HepG2 (cell line): ENCODE measurements at regions not wholly inside any gene's neighbourhood (a gene's known extent, or its start where the extent isn't known, plus 50 kb on each side); places are given as distances from the start of the nearest gene placed in this dataset.
A peak's percentile ranks its signal among the peaks of the same experiment; 100 is the strongest.

Experiments used
- ARNT ChIP-seq: fragments of 450-650 bp; IDR thresholded peaks from 2 replicates; pipeline ENCODE4 v1.6.1; 2017
- BCL6 ChIP-seq: IDR thresholded peaks from 2 replicates; pipeline ENCODE4 v1.6.1; 2016; ENCODE audit warnings: missing genetic modification reagents, missing compliant biosample characterization
- BRCA1 ChIP-seq: sonication (generic); formaldehyde crosslinking; IDR thresholded peaks from 2 replicates; pipeline ENCODE4 v1.4.0; 2020; ENCODE audit warnings: missing genetic modification reagents
- CBFB ChIP-seq: sonication (generic); formaldehyde crosslinking; IDR thresholded peaks from 2 replicates; pipeline ENCODE4 v1.4.0; 2020; ENCODE audit warnings: missing genetic modification reagents
- CC2D1A ChIP-seq: sonication (generic); formaldehyde crosslinking; IDR thresholded peaks from 2 replicates; pipeline ENCODE4 v1.8.1; 2023; ENCODE audit warnings: mild to moderate bottlenecking, missing genetic modification reagents
- ELF1 ChIP-seq: sonication (generic); formaldehyde crosslinking; IDR thresholded peaks from 2 replicates; pipeline ENCODE4 v1.4.0; 2020; ENCODE audit warnings: missing genetic modification reagents
- KDM4B ChIP-seq: sonication (generic); formaldehyde crosslinking; IDR thresholded peaks from 2 replicates; pipeline ENCODE4 v1.4.0; 2020; ENCODE audit warnings: missing genetic modification reagents
- MATR3 ChIP-seq: sonication (generic); formaldehyde crosslinking; IDR thresholded peaks from 2 replicates; pipeline ENCODE4 v1.4.0; 2020; ENCODE audit warnings: missing genetic modification reagents
- MED13 ChIP-seq: sonication (generic); formaldehyde crosslinking; IDR thresholded peaks from 2 replicates; pipeline ENCODE4 v1.5.0; 2020; ENCODE audit warnings: missing genetic modification reagents
- NR2F2 ChIP-seq: IDR thresholded peaks from 2 replicates; pipeline ENCODE4 v1.6.1; 2012; ENCODE audit warnings: low read depth, inconsistent platforms, borderline replicate concordance
- NR2F6 ChIP-seq, 2 experiments: IDR thresholded peaks; 2 replicates each; pipeline ENCODE4 v1.6.1; 2016; ENCODE audit warnings: antibody characterized with exemption in 1 of 2, mild to moderate bottlenecking in 1 of 2
- RBM39 ChIP-seq: fragments of 200-400 bp; formaldehyde crosslinking; IDR thresholded peaks from one replicate; pipeline ENCODE4 v1.6.1; 2018; ENCODE audit warnings: antibody characterized with exemption, mild to moderate bottlenecking, low read depth, low read length; ENCODE audit not compliant: poor library complexity, severe bottlenecking
- RFXAP ChIP-seq: sonication (generic); formaldehyde crosslinking; IDR thresholded peaks from 2 replicates; pipeline ENCODE4 v1.4.0; 2020; ENCODE audit warnings: missing genetic modification reagents, borderline replicate concordance
- SAP130 ChIP-seq: IDR thresholded peaks from 2 replicates; pipeline ENCODE4 v1.6.1; 2016; ENCODE audit warnings: low read depth
- SKI ChIP-seq: fragments of 450-650 bp; IDR thresholded peaks from one replicate; pipeline ENCODE4 v1.6.1; 2018; ENCODE audit warnings: mild to moderate bottlenecking; ENCODE audit not compliant: partially characterized antibody
- SP4 ChIP-seq: sonication (generic); formaldehyde crosslinking; IDR thresholded peaks from 2 replicates; pipeline ENCODE4 v1.8.1; 2023; ENCODE audit warnings: mild to moderate bottlenecking, missing genetic modification reagents
- SP5 ChIP-seq: IDR thresholded peaks from 2 replicates; pipeline ENCODE4 v1.6.1; 2016; ENCODE audit warnings: low read depth, borderline replicate concordance
- XRCC5 ChIP-seq: fragments of 200-400 bp; formaldehyde crosslinking; optimal IDR thresholded peaks from 2 replicates; pipeline ENCODE3; 2017; ENCODE audit warnings: mild to moderate bottlenecking, low read length
- ZFP62 ChIP-seq: sonication (generic); formaldehyde crosslinking; IDR thresholded peaks from 2 replicates; pipeline ENCODE4 v1.4.0; 2020; ENCODE audit warnings: missing genetic modification reagents
- ZNF121 ChIP-seq: sonication (generic); formaldehyde crosslinking; IDR thresholded peaks from 2 replicates; pipeline ENCODE4 v1.5.0; 2020; ENCODE audit warnings: mild to moderate bottlenecking, missing genetic modification reagents
- ZNF24 ChIP-seq: fragments of 450-650 bp; IDR thresholded peaks from 2 replicates; pipeline ENCODE4 v1.6.1; 2017; ENCODE audit warnings: antibody characterized with exemption, mild to moderate bottlenecking
- ZNF30 ChIP-seq: sonication (generic); formaldehyde crosslinking; IDR thresholded peaks from 2 replicates; pipeline ENCODE4 v1.5.0; 2020; ENCODE audit warnings: mild to moderate bottlenecking, missing genetic modification reagents
- ZNF33B ChIP-seq: sonication (generic); formaldehyde crosslinking; IDR thresholded peaks from 2 replicates; pipeline ENCODE4 v1.5.1; 2020; ENCODE audit warnings: mild to moderate bottlenecking, missing genetic modification reagents
- ZNF547 ChIP-seq: sonication (generic); formaldehyde crosslinking; IDR thresholded peaks from 2 replicates; pipeline ENCODE4 v1.5.1; 2020; ENCODE audit warnings: mild to moderate bottlenecking, missing genetic modification reagents
- ZNF577 ChIP-seq: sonication (generic); formaldehyde crosslinking; IDR thresholded peaks from 2 replicates; pipeline ENCODE4 v1.4.0; 2020; ENCODE audit warnings: mild to moderate bottlenecking, low read depth, missing genetic modification reagents, borderline replicate concordance
- ZNF75D ChIP-seq: sonication (generic); formaldehyde crosslinking; IDR thresholded peaks from 2 replicates; pipeline ENCODE4 v1.8.1; 2023; ENCODE audit warnings: missing genetic modification reagents, mild to moderate bottlenecking, borderline replicate concordance
- ZNF790 ChIP-seq: sonication (generic); formaldehyde crosslinking; IDR thresholded peaks from 2 replicates; pipeline ENCODE4 v1.8.0; 2022; ENCODE audit warnings: missing genetic modification reagents, mild to moderate bottlenecking, borderline replicate concordance
- TF ChIP-seq, protein P1 (sequence below): sonication (generic); formaldehyde crosslinking; IDR thresholded peaks from 2 replicates; pipeline ENCODE4 v1.8.0; 2022; ENCODE audit warnings: mild to moderate bottlenecking, missing genetic modification reagents, borderline replicate concordance
- TF ChIP-seq, protein P2 (sequence below): sonication (generic); formaldehyde crosslinking; IDR thresholded peaks from 2 replicates; pipeline ENCODE4 v1.5.1; 2020; ENCODE audit warnings: missing genetic modification reagents, mild to moderate bottlenecking, borderline replicate concordance
- TF ChIP-seq, protein P3 (sequence below): sonication (generic); formaldehyde crosslinking; IDR thresholded peaks from 2 replicates; pipeline ENCODE4 v1.4.0; 2020; ENCODE audit warnings: low read depth, mild to moderate bottlenecking, missing genetic modification reagents

DNA sequence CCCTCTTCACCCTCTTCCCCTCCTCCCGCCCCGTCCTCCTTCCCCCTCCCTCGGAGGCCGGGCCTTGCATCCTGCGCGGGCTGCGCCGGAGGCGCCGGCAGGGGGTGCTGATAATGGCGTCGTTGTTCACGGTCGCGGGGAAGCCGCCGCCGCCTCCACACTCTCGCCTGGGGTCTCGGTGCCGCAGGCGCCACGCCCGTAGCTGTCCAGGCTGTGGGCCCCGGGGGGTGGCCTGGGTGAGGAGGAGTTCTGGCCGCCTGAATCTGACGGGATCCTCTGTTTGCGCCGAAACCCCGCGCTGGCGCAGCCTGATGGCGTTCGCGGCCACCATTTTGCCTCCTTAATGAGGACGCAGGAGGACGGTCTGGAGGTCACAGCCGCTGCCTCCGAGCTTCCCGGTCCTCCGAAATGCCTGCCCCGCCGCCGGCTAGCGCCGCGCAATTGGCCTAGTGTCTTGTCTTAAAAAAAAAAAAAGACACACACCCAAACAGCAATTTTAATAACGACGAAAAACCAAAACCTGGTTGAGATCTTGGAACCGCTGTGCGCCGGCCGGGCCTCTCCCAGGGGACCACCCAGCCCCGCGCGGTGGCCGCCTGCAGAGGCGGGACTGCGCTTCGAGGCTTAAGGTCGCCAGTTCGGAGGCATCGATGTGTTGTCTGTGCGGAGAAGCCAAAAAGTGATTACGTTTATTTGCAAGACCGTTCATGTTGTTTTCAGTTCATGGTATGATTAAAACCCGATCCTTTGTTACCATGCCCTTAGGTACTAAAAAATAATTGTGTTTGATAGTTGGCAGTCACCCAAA lies 106.6 kb upstream of the HNRNPU start (continued):
- TF ChIP-seq, protein P1, sequence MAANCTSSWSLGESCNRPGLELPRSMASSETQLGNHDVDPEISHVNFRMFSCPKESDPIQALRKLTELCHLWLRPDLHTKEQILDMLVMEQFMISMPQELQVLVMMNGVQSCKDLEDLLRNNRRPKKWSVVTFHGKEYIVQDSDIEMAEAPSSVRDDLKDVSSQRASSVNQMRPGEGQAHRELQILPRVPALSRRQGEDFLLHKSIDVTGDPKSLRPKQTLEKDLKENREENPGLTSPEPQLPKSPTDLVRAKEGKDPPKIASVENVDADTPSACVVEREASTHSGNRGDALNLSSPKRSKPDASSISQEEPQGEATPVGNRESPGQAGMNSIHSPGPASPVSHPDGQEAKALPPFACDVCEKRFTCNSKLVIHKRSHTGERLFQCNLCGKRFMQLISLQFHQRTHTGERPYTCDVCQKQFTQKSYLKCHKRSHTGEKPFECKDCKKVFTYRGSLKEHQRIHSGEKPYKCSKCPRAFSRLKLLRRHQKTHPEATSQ (CRISPR knock-in tag): no peak; the same call in 1 of the 2 replicates
- no peak for TF ChIP-seq ARNT
- no peak for TF ChIP-seq XRCC5
- peak; percentile 50; the same call in 1 of the 2 replicates for TF ChIP-seq SP5 (CRISPR knock-in tag)
- peak; percentile 81 for TF ChIP-seq RBM39
- TF ChIP-seq NR2F2: peak; percentile 40; the same call in 1 of the 2 replicates
- TF ChIP-seq KDM4B: peak; percentile 59; the same call in 1 of the 2 replicates
- TF ChIP-seq MATR3 (CRISPR knock-in tag): no peak
- no peak for TF ChIP-seq ZNF577
- no peak; the same call in 1 of the 2 replicates for TF ChIP-seq ZNF547 (CRISPR knock-in tag)
- no peak for TF ChIP-seq ZNF75D (CRISPR knock-in tag)
- peak; percentile 74 for TF ChIP-seq SKI
- no peak for TF ChIP-seq CC2D1A
- TF ChIP-seq ZNF121 (CRISPR knock-in tag): no peak
- TF ChIP-seq ZNF24: no peak
- TF ChIP-seq SAP130: peak; percentile 61
- TF ChIP-seq ZNF30 (CRISPR knock-in tag): no peak
- TF ChIP-seq BCL6 (CRISPR knock-in tag): peak; percentile 45; the same call in 1 of the 2 replicates
- no peak for TF ChIP-seq ZFP62
- 0 out of 2 replicates have a peak, but pooled peaks have one; percentile 50 for TF ChIP-seq MED13 (CRISPR knock-in tag)
- peak; percentile 13; the same call in 1 of the 2 replicates for TF ChIP-seq ZNF790 (CRISPR knock-in tag)
- TF ChIP-seq ELF1 (CRISPR knock-in tag): no peak; the same call in none of the 2 replicates
- peak; percentile 10; the same call in 1 of the 2 replicates for TF ChIP-seq RFXAP (CRISPR knock-in tag)
- TF ChIP-seq, protein P2, sequence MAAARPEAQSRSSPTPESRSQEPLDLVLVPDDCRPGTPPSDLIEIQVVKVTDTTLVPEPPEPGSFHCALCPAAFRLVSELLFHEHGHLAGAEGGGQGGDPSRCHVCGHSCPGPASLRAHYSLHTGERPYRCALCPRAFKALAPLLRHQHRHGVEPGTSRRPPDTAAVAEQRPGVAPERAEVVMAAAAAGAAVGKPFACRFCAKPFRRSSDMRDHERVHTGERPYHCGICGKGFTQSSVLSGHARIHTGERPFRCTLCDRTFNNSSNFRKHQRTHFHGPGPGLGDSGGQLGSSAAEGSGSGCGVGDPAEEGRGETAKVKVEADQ (CRISPR knock-in tag): no peak
- 0 out of 2 replicates have a peak, but pooled peaks have one; percentile 53 for TF ChIP-seq CBFB (CRISPR knock-in tag)
- TF ChIP-seq NR2F6 (IDR thresholded peaks at IDR 0.05): no peak
- no peak for TF ChIP-seq NR2F6 (CRISPR knock-in tag; IDR thresholded peaks at IDR 0.05)
- TF ChIP-seq, protein P3, sequence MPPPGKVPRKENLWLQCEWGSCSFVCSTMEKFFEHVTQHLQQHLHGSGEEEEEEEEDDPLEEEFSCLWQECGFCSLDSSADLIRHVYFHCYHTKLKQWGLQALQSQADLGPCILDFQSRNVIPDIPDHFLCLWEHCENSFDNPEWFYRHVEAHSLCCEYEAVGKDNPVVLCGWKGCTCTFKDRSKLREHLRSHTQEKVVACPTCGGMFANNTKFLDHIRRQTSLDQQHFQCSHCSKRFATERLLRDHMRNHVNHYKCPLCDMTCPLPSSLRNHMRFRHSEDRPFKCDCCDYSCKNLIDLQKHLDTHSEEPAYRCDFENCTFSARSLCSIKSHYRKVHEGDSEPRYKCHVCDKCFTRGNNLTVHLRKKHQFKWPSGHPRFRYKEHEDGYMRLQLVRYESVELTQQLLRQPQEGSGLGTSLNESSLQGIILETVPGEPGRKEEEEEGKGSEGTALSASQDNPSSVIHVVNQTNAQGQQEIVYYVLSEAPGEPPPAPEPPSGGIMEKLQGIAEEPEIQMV (CRISPR knock-in tag): peak; percentile 33; the same call in 1 of the 2 replicates
- no peak for TF ChIP-seq ZNF33B (CRISPR knock-in tag)
- no peak for TF ChIP-seq BRCA1 (CRISPR knock-in tag)
- no peak for TF ChIP-seq SP4 (CRISPR knock-in tag)
